Endothelial cell of umbilical vein (primary cell): ENCODE measurements at regions not wholly inside any gene's neighbourhood (a gene's known extent, or its start where the extent isn't known, plus 50 kb on each side); places are given as distances from the start of the nearest gene placed in this dataset.

Source experiments
- CTCF ChIP-seq, 2 donors: IDR thresholded peaks; 1 replicate in 1 of 2; 2 replicates in 1 of 2; pipeline ENCODE4 v1.5.1; 2011; ENCODE audit warnings: low read length in 2 of 2, mild to moderate bottlenecking in 2 of 2, moderate library complexity in 2 of 2, control low read depth in 1 of 2, inconsistent platforms in 1 of 2, low read depth in 1 of 2; ENCODE audit not compliant: insufficient read depth in 1 of 2; ENCODE audit errors: extremely low read depth in 1 of 2
- EZH2 ChIP-seq: IDR thresholded peaks from 2 replicates; pipeline ENCODE4 v1.6.1; 2012; ENCODE audit warnings: borderline replicate concordance, low read depth, mild to moderate bottlenecking, moderate library complexity, low read length, inconsistent platforms; ENCODE audit not compliant: severe bottlenecking
- FOS ChIP-seq: IDR thresholded peaks from 2 replicates; pipeline ENCODE4 v1.6.1; 2011; ENCODE audit warnings: mild to moderate bottlenecking, low read length, moderate library complexity, borderline replicate concordance; ENCODE audit not compliant: insufficient read depth
- JUN ChIP-seq: IDR thresholded peaks from 2 replicates; pipeline ENCODE4 v1.6.1; 2011; ENCODE audit warnings: borderline replicate concordance, low read depth; ENCODE audit not compliant: insufficient read length, insufficient read depth
- POLR2A ChIP-seq: IDR thresholded peaks from 2 replicates; pipeline ENCODE4 v1.6.1; 2012; ENCODE audit warnings: low read depth, mild to moderate bottlenecking, control low read depth, low read length
- POLR2AphosphoS5 ChIP-seq: IDR thresholded peaks from 2 replicates; pipeline ENCODE4 v1.6.1; 2012; ENCODE audit warnings: low read depth, mild to moderate bottlenecking, control low read depth, low read length, moderate library complexity; ENCODE audit not compliant: insufficient read depth

DNA sequence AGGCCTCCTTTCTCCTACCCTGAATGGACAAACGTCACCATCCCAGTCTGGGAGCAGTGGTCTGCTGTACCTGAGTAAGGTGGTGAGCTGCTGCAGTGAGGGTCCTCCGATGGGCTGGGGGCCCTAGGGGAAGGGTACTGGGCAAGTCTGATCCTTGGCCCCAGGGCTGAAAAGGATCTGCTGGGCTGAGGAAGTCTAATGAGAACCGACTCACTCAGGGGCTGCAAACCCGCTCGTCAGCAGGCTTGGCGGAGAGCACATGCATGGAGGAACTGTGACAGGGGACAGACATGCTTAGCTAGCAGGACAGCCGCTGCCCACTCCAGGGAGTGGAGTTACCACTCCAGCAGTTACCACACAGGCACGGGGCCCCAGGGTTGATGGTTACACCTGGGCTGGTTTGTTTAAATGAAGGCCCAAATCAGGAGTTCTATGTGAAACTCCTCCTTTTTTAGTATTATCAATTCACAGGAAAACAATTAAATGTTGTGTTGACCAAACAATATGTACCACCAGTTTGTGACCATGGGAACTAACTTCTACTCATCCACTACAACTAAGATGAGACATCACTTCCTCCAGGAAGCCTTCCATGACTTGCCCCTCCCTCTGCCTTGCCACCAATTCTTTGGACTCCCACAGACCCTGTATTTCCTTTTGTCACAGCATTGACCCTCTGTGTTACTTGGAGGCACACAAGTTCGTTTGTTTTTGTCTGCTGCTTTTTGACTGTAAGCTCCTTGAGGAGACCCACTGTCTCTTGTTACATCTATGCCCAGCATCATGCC lies 56.1 kb upstream of the CPLX2 start:
- TF ChIP-seq CTCF (IDR thresholded peaks at IDR 0.05; ENCODE audit: extremely low read depth in 1 of 2, insufficient read depth in 1 of 2, low read depth in 1 of 2, low read length in 2 of 2) = no peak
- no peak for TF ChIP-seq EZH2
- no peak for TF ChIP-seq POLR2A
- TF ChIP-seq POLR2AphosphoS5 = no peak
- TF ChIP-seq JUN = no peak
- no peak for TF ChIP-seq FOS
